GM19035 (cell line): ENCODE measurements at regions not wholly inside any gene's neighbourhood (a gene's known extent, or its start where the extent isn't known, plus 50 kb on each side); places are given as distances from the start of the nearest gene placed in this dataset.

Experiments
- ATAC-seq: cut with Tn5 transposase; IDR thresholded peaks from one replicate; pipeline ENCODE4 v1.9.1; 2021; ENCODE audit not compliant: unreplicated experiment

DNA sequence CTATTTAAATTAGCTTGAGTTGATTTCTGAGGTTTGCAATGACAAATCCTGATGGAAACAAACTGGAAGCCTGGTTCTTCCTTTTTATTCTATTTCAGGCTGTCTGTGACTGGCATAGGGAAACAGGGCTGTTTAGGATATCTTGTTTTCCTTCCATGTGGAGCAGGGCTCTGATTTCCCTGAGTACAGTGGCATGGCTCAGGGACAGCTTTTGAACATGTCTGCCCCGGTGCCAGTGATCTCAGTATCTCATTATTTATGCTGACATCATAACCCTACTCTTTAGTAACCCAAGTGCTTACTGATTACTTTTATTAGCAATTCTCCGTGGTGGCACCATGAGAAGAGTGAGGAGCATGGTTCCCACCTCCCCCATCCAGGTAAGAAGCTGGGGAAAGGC, 720.3 kb downstream of the GALR1 start:
- no peak for ATAC-seq

- no peak for ATAC-seq
These were observed 721.2 kb downstream of the GALR1 start for GRCh38 chr18:77970814-77971213.

- no peak for ATAC-seq
These were observed 724.1 kb downstream of the GALR1 start for GRCh38 chr18:77973745-77974144.

- ATAC-seq, result no peak
These were observed 724.7 kb downstream of the GALR1 start for GRCh38 chr18:77974329-77974728.

DNA sequence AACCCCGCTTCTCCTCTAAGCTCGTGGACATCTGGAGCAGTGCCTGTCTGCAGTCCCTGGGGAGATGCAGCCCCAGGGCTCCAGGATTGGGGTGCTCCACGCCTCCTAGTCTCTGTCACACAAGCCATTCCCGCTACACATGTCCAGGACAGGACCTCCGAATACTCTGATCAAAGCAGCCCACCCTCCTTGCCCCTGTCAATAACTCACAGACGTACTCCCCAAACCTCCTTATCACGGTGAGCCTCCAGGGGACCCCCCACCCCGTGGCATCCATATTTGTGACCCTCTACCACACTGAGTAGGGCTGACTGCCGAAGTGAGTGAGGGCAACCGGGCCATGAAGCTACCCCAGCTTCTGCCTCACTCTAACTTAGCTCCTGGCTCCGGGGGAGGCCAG, 727.7 kb downstream of the GALR1 start:
- no peak for ATAC-seq

- ATAC-seq, result no peak
These were observed 730.6 kb downstream of the GALR1 start for GRCh38 chr18:77980275-77980674.

DNA sequence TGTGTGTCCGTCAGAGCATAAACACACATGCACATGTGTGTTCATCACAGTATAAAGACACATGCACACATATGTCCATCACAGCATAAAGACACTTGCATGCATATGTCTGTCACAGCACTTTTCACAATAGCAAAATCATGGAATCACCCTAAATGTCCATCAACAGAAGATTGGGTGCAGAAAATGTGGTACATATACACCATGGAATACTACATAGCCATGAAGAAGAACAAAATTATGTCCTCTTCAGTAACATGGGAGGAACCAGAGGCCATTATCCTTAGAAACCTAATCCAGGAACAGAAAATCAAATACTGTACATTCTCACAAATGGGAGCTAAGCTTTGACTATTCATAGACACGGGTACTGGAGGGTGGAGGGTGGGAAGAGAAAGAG, 732.2 kb downstream of the GALR1 start:
- ATAC-seq, result no peak

GRCh38 chr18:77983270-77983669, 733.6 kb downstream of the GALR1 start:
- ATAC-seq, result no peak

GRCh38 chr18:77984178-77984577, 734.5 kb downstream of the GALR1 start:
- ATAC-seq, result no peak

DNA sequence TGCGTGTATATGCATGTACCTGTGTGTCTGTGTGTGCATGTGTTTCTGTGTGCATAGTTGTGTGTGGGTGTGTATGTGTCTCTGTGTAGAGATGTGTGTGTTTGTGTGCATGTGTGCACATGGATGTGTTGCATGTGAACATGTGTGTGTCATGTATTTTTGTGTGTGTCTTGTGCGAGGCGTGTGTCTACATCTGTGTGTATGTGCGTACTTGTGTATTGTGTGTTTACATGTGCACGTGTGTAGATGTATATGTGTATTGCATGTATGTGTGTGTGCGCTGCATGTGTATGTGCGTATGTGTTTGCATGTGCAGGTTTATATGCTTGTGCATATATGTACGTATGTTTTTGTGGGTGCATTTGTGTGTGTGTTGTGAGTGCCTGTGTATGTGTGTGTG, 735.2 kb downstream of the GALR1 start:
- no peak for ATAC-seq

DNA sequence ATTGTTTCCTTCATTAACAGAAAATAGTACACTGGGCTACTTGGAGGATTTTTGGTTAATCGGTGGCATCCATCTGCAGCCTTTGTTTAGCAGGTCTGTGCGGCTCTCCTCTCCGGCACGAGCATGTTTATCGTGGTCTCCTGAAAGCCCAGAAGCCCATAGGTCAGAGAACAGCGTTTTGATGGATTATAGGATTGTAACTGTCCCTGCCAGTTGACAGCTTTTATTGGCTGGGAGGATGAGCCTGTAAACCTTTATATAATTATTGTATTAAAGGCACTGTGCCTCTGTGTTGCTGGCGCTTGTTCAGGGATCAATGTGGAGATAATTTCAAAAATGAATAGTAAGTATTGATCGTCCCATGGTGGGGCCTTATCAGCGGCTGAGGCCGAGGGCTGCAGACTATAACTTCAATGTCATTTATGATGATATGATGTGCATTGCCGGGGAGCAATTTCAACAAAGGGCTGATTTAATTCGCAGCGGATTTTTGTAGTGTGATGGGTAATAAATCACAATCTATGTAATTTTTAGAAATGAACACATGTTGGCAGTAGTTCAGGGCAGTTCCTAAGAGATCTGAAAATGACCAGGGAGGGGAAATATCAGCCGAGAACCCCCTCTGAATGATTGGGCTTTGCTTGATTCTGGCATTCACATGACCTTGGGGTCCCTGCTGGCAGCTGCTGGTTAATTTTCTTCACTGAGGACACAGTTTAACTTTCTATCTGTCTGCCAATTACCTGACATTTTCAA, 736.1 kb downstream of the GALR1 start:
- no peak for ATAC-seq

- ATAC-seq, result no peak
These were observed 740.5 kb downstream of the GALR1 start for GRCh38 chr18:77990131-77990530.

DNA sequence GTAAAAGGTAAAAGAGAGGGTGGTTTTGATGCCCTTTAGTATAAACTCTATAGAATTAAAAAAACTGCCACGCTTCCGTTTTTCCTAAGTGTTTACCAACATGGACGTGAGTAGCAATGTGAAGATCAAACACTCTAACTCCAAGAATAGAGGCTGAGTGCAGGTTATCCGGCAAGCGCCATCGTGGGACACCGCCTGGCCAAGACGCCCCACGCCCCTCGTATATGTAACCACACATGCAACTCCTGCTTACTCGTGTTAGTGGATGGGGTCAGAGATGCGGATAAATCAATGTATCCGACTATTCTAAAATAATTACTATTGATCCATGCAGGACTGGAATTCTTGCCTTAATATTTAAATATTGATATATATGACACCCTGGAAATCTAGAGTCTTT, 741.3 kb downstream of the GALR1 start:
- no peak for ATAC-seq

- ATAC-seq, result no peak
These were observed 742.4 kb downstream of the GALR1 start for GRCh38 chr18:77992057-77992456.

DNA sequence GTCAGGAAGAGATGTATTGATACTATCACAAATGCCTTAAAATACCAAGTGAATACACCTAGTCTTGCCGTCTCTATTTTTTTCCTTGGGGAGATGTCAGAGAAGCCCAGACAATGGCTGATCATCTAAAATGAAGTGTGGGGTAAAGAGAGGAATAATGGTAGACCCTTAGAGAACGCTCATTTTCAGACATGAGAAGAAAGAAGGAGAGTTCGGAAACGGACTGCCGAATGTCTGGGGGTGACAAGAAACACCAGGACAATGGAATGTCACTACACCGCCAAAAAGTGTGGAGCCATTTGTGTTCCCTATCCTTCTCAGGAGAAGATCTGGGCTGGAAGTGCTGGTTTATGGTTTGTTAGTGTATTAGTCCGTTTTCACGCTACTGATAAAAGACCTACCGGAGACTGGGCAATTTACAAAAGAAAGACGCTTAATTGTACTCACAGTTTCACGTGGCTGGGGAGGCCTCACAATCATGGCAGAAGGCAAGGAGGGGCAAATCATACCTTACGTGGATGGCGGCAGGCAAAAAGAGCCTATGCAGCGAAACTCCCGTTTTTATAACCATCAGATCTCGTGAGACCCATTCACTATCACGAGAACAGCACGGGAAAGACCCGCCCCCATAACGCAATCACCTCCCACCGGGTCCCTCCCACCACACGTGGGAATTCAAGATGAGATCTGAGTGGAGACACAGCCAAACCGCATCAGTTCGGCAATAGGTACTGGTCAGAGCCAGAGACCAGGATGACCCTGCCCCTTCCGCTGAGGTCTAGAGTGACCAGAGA, 743.7 kb downstream of the GALR1 start:
- no peak for ATAC-seq

DNA sequence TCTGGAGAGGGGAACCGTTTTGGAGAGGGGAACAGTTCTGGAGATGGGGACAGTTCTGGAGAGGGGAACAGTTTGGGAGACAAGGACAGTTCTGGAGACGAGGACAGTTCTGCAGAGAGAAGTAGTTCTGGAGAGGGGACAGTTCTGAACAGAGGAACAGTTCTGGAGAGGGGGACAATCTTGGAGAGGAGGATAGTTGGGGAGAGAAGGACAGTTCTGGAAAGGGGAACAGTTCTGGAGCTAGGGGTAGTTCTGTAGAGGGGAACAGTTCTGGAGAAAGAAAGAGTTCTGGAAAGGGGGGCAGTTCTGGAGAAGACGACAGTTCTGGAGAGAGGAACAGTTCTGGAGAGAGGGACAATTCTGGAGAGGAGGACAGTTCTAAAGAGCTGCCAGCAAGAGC, 745.9 kb downstream of the GALR1 start:
- no peak for ATAC-seq

DNA sequence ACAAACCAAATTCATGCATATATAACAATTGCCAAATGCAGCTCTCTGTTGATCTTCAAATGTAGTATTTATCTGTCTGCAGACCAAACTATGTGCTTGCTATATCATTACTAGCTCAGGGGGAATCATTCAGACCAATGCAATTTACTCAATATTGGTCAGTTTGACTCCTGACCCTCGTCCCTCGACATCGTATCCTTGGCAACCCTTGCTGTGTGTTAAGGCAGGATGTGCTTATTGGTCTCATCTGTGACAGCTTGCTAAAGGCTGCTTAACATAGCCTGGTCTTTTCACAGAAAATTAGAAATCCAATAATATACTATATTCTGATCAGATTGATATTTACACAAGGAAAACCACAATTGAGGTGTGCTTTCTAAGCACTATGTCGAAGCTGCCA, 747.1 kb downstream of the GALR1 start:
- no peak for ATAC-seq

DNA sequence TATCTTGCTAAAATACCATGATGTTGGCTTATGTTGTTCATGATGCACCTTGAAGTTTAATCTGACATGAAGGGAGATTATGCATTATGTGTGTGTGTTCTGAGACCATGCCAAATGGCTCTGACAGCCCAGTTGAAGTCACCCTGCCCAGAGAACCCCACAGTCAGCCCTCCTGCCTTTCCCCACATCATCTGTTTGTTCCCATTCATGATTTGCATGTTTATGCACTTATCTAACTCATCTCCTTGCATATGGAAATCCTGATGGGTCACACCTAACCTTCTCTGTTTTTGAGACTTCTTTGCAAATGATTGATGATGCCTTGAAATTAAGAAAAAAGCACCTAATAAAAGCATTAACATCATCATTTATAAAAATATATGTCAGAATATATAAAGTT, 752.2 kb downstream of the GALR1 start:
- no peak for ATAC-seq

DNA sequence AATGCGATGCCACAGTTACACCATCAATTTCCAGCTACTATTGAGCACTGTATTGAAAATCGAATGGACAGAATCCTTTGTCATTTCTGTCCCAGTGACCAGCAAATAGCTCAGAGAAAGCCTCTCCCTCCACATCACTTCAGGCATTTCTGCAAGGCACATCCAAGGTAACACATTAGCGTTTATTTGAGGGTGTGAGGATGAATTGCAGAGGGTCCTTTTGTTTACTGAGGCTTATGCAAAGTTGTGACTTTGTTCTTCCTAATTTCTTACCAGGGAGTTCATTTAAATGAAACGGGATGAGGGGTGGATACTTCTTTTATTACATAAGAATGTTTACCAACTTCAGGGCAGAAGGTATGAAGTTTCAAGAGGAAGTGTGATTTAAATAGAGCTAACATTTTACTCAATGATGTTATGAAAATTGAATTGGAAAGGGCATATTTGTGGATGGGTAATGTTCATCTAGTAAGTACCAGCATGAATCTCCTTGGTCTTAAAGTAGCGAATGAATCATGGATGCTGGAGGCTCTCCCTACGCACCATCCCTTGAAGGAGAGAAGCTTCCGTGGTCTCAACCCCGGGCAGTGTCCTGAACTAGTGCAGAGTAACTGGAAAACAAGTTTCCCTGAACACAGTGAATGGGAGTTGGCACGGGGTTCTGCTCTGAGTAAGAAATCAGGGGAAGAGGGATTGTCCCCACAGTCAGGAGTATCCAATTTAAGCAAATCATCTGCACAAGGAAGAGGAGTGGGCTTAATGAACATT, 756.5 kb downstream of the GALR1 start:
- ATAC-seq, result no peak

GRCh38 chr18:78006774-78007260, 757.2 kb downstream of the GALR1 start:
- no peak for ATAC-seq

DNA sequence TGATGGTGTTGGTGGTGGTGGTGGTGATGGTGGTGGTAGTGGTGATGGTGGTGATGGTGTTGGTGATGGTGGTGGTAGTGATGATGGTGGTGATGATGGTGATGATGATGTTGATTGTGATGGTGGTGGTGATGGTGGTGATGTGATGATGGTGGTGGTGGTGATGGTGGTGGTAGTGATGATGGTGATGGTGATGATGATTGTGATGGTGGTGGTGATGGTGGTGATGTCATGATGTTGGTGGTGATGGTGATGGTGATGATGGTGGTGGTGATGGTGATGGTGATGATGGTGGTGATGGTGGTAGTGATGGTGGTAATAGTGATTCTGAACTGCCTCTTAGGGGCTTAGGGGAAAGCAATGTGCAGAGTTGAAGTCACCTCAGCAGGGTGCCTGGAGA, 760.7 kb downstream of the GALR1 start:
- ATAC-seq, result no peak

DNA sequence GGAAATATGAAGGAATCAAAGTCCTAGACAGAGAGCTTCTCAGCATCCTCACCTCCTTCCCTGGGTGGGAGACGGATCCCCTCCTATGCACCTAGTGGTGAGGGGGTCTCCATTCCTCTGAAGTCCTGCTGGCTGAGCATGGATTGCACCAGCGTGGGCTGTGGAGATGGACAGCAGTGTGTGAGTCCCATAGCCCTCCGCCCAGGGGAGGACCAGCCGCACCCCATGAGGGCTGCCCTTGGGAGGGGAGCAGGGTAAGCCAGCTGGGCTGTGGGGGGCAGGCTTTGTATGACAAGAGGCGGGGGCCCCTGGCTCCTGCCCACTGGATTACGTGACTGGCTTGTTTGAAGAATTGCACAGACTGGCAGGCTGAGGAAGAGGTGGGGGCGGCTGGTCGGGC, 768.2 kb downstream of the GALR1 start:
- no peak for ATAC-seq
